GM19238 (cell line): ENCODE measurements at regions not wholly inside any gene's neighbourhood (a gene's known extent, or its start where the extent isn't known, plus 50 kb on each side); places are given as distances from the start of the nearest gene placed in this dataset.
"Not testable (repeated sequence)": the region's sequence is repeated elsewhere in the genome, so short reads cannot be mapped to it uniquely, and the experiment has no call there.

Source experiments
- DNase-seq: peaks from one replicate; pipeline ENCODE4 v3.0.0; 2011; ENCODE audit warnings: low spot score; ENCODE audit not compliant: insufficient read length

- no peak for DNase-seq
Measured at GRCh38 chr17:77036841-77037381, 103.9 kb upstream of the SEC14L1 start.

GRCh38 chr17:77037943-77038342 is 102.8 kb upstream of the SEC14L1 start:
- no peak for DNase-seq

- no peak for DNase-seq
Measured at GRCh38 chr17:77038884-77039555, 101.7 kb upstream of the SEC14L1 start.

GRCh38 chr17:77042476-77043231 is 98.1 kb upstream of the SEC14L1 start:
- DNase-seq = no peak

- no peak for DNase-seq
Measured at GRCh38 chr17:77045441-77046041, 95.2 kb upstream of the SEC14L1 start.

GRCh38 chr17:77049440-77049839 is 91.3 kb upstream of the SEC14L1 start:
- DNase-seq = no peak

GRCh38 chr17:77050901-77051300 is 89.9 kb upstream of the SEC14L1 start:
- DNase-seq = not testable (repeated sequence)

DNA sequence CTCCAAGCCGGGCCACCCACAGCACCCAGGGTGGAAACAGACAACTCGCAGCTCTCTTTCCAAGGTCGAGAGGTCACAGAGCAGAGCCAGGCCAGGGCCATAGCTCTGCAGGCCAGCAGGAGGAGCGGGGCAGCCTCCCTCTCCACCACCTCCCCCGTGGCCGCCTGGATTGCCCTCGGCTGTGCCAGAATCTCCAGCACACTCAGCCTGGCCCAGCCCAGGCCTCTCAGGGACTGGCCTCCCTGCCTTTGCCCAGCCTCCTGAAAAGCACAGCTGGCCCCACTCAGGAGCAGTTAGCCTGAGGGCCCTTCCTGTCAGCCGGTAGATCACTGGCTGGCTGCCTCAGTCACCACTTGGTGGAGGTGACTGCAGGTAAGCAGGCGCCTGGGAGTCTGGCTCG is 85.8 kb upstream of the SEC14L1 start:
- no peak for DNase-seq

DNA sequence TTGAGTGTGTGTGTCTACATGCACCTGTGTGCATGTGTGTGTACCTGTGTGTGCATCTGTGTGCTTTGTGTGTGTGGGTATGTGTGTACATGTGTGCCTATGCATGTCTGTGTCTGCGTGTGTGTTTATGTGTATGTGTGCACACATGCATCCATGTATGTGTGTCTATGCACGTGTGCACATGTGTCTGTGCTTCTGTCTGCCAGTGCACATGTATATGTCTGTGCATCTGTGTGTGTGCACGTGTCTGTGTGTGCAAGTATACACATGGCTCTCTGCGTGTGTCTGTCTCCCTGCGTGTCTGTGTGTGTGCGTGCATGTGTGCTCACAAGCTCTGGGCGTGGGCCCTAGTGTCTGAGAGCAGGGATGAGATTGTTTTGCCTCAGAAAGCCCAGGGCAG is 85.3 kb upstream of the SEC14L1 start:
- no peak for DNase-seq

DNA sequence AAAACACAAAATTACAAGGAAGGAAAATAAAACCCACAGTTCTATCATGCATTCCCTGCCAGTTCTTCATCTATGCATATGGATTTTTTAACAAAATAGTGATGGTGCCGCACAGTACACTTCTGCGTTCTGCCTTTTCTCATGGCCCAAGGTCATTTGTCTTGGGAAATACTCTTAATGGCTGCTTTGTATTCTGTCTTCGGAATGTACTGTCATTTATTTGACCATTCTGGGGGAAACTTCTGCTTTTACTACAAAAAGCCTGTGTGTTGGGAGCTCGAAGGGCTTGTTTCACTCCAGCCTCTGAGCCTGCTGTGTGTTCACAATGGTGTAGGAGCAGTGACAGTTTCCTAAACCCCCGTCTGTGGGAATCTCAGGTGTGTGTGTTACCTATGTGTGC is 82.8 kb upstream of the SEC14L1 start:
- DNase-seq = no peak

GRCh38 chr17:77061669-77062068 is 79.1 kb upstream of the SEC14L1 start:
- no peak for DNase-seq

GRCh38 chr17:77064598-77064997 is 76.2 kb upstream of the SEC14L1 start:
- no peak for DNase-seq

DNA sequence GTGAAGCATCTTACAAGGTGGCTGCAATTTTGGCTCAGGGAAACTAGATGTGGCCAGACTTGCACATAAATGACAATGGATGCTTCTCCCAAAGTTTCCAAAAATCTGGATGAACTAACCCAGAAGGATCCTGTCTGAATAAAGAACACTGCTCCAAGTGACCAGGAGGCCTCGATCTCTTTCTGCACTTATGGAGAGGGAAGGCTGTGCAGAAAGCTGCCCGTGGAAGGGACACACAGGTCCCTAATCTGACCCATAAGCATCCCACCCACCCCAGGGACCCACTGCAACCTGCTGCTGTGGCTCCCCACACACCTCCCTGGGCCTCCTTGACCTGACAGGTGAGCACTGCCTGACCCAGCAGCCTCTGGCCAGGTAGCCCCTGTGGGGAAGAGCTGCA is 74.6 kb upstream of the SEC14L1 start:
- no peak for DNase-seq

DNA sequence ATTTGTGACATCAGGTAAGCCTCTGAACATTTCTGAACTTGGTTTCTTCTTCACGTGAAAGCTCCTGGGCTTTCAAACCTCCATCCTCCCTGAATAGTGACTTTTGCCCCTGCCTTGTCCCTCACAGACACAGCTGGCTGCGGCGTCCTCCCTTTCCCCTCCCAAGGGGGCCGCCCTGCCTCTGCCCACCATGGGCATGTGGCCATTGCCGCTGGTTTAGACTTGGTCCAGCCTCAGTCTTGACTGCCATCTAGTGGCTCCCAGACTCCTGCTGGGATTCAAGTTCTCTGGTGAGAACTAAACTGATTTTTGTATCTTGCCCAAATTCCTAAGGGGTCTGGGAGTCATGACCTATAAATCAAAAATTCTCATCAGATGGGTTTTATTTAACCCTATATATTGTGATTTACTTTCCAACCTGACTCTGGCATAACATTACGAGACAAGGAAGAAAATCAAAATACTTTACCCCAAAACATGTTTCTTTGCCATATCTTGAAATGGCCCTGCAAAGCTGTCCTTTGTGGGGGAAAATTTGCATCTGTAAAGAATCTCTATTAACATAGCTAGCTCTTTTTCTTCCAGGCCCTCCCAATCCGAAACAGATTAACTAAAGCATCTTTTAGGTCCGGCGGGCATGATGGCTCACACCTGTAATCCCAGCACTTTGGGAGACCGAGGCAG is 73.9 kb upstream of the SEC14L1 start:
- peak; percentile 46 for DNase-seq

GRCh38 chr17:77068915-77069314 is 71.9 kb upstream of the SEC14L1 start:
- DNase-seq = no peak

GRCh38 chr17:77070888-77071279 is 69.9 kb upstream of the SEC14L1 start:
- DNase-seq = no peak

- no peak for DNase-seq
Measured at GRCh38 chr17:77071925-77072490, 68.8 kb upstream of the SEC14L1 start.

DNA sequence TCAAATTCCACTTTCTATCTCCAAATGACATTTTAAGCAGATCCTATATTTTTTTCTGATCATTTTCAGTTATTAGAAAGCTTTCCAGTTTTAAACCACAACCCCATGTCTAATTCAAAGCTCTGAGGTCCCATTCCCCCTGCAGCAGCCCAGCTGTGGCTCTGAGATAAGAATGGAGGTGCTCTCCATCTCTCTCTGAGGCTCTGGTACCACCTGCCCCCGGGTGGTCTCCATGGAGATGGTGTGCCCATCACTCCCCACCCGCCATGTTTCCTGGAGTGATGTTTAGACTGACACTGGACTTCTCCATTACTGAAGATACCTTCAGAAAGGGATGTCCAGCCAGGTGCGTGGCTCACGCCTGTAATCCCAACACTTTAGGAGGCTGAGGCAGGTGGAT is 68.1 kb upstream of the SEC14L1 start:
- DNase-seq = no peak

DNA sequence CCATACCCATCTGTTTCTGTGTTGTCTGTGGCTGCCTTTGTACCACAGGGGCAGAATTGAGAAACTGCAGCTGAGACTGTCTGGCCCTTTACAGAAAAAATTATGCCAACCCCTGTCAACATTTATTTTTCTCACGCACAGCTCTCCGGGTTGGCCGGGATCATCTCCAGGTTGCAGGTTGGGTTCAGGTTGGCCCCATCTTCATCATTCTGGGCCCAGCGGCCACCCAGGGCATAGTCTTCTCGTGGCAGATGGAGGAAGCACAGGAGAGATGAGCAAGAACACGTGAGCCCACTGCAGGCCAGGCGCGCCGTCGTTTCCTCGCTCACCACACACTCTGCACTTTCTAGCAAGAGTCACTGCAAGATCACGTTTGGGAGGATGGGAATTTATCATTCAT is 66.1 kb upstream of the SEC14L1 start:
- DNase-seq = no peak

DNA sequence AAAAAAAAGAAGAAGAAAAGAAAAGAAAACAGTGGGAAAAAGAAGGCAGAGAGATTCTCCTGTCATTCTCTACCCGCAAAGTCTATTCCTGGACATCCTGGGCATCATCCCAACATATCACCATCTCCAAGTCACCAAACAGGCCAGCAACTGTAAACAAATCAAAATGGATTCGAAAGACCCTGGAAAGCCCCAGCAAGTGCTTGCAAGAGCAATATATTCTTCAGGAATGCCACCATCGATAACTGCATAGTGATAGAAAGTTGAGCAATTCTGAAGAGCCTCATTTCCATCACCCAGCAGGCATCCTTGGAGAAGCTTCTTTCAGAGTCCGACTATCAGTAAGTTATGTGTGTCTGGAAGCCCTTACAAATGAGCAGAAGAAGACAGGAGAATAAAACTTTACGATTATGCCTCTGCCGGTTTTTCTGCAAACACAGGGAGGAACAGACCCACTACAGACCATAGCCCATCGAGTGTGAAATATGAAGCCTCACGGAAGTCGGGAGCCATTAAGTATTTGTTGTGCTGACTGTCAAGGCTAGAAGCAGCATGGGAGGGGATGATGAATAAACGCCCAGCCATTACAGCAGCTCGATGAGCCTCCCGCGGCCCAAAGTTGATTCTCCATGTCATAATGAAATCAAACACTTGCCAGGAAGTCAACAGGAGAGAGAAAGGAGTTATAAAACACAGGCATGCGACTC is 64.5 kb upstream of the SEC14L1 start:
- no peak for DNase-seq

- no peak for DNase-seq
Measured at GRCh38 chr17:77083531-77083930, 57.2 kb upstream of the SEC14L1 start.
